Naive thymus-derived CD4-positive, alpha-beta T cell (primary cell): ENCODE measurements at regions not wholly inside any gene's neighbourhood (a gene's known extent, or its start where the extent isn't known, plus 50 kb on each side); places are given as distances from the start of the nearest gene placed in this dataset.

Source experiments
- ATAC-seq: fragments of 150-1000 bp; cut with Tn5 transposase; 2 replicates; pipeline ENCODE4 v1.10.0; 2021; ENCODE audit warnings: mild to moderate bottlenecking, moderate library complexity
- CTCF ChIA-PET: fragments of 350-600 bp; sonication (Branson Sonifier 250); formaldehyde crosslinking; loops from one replicate; lab custom pipeline; 2021; ENCODE audit warnings: antibody characterized with exemption; lab: Charles Lee
- POLR2A ChIA-PET: fragments of 350-600 bp; sonication (Branson Sonifier 250); formaldehyde crosslinking; loops from one replicate; lab custom pipeline; 2021; ENCODE audit warnings: antibody characterized with exemption, inconsistent platforms; lab: Charles Lee
- DNase-seq, 9 donors: peaks; one replicate each; pipeline versions ENCODE4 v3.0.0 to v3.0.0-alpha.2; 2020 to 2022; ENCODE audit warnings: mixed read lengths in 1 of 9
- H3K27ac ChIP-seq: one replicate; pipeline ENCODE4 v1.7.0; 2013; ENCODE audit warnings: mild to moderate bottlenecking, low read depth, low read length, moderate library complexity
- H3K27me3 ChIP-seq, 2 donors: one replicate each; pipeline ENCODE4 v1.7.0; 2013; ENCODE audit warnings: low read length in 2 of 2, mild to moderate bottlenecking in 2 of 2, moderate library complexity in 2 of 2; ENCODE audit not compliant: control insufficient read depth in 2 of 2, insufficient read depth in 2 of 2
- H3K36me3 ChIP-seq, 3 experiments: 1 replicate in 2 of 3; 2 replicates in 1 of 3; pipeline ENCODE4 v1.7.0; 2013; ENCODE audit warnings: low read length in 3 of 3, mild to moderate bottlenecking in 3 of 3, moderate library complexity in 1 of 3; ENCODE audit not compliant: insufficient read depth in 3 of 3, control insufficient read depth in 2 of 3
- H3K4me1 ChIP-seq, 2 donors: one replicate each; pipeline ENCODE4 v1.7.0; 2013; ENCODE audit warnings: low read length in 2 of 2, mild to moderate bottlenecking in 2 of 2, moderate library complexity in 1 of 2; ENCODE audit not compliant: control insufficient read depth in 2 of 2, insufficient read depth in 2 of 2
- H3K4me3 ChIP-seq: 2 replicates; pipeline ENCODE4 v1.7.0; 2013; ENCODE audit warnings: mild to moderate bottlenecking, low read length
- H3K9me3 ChIP-seq, 3 experiments: 1 replicate in 2 of 3; 2 replicates in 1 of 3; pipeline ENCODE4 v1.7.0; 2013; ENCODE audit warnings: low read length in 3 of 3; ENCODE audit not compliant: control insufficient read depth in 2 of 3
- H3K27ac Mint-ChIP-seq, 9 donors: one replicate each; pipeline ENCODE4 v1.8.0; 2020 to 2022; ENCODE audit warnings: mixed read lengths in 9 of 9, mild to moderate bottlenecking in 8 of 9, moderate library complexity in 5 of 9, inconsistent platforms in 2 of 9
- H3K27me3 Mint-ChIP-seq, 5 donors: one replicate each; pipeline ENCODE4 v1.8.0; 2021 to 2022; ENCODE audit warnings: mixed read lengths in 5 of 5, mild to moderate bottlenecking in 1 of 5
- H3K36me3 Mint-ChIP-seq, 5 donors: one replicate each; pipeline ENCODE4 v1.8.0; 2020 to 2022; ENCODE audit warnings: mixed read lengths in 5 of 5, mild to moderate bottlenecking in 3 of 5, inconsistent platforms in 1 of 5
- H3K4me1 Mint-ChIP-seq, 7 donors: one replicate each; pipeline ENCODE4 v1.8.0; 2020 to 2022; ENCODE audit warnings: mixed read lengths in 7 of 7, mild to moderate bottlenecking in 3 of 7, inconsistent platforms in 1 of 7
- H3K4me3 Mint-ChIP-seq, 10 donors: one replicate each; pipeline ENCODE4 v1.8.0; 2020 to 2022; ENCODE audit warnings: mild to moderate bottlenecking in 10 of 10, mixed read lengths in 10 of 10, moderate library complexity in 6 of 10, inconsistent platforms in 2 of 10
- H3K9me3 Mint-ChIP-seq, 11 donors: one replicate each; pipeline ENCODE4 v1.8.0; 2020 to 2022; ENCODE audit warnings: mixed read lengths in 11 of 11, mild to moderate bottlenecking in 4 of 11, inconsistent platforms in 1 of 11, moderate library complexity in 1 of 11
- intact Hi-C, 2 donors: fragments of 100-400 bp; cut with micrococcal nuclease; formaldehyde crosslinking; loops; one replicate each; pipeline ENCODE4 v1.15.1; 2023

DNA sequence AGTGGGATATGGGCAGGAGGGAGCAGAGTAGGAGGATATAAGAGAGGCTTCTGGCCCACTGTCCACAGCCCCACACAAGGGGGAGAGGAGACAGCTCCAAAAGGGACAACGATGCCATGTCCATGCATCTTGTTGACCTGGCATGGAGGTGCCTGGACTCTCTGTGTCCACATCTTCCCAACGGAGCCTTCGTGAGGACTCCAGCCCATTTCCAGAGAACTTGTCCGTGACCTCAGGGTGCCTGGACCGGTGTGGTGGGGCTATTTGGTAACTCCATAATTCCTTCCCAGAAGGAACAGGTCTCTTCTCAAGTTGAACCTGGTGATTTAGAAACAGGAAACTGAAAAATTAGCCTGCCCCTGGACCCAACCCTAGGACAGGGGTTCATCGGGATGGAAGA is 133.9 kb downstream of the CYP26B1 start:
- Mint-ChIP-seq H3K36me3 (no peaks in the 10 kb centered on the region), H3K4me1 (no peaks in the 10 kb centered on the region), H3K27me3 (peaks cover 0 to 23% (median 6%) of the 10 kb centered on the region in 5 donors), H3K27ac (no peak overlapping the region), H3K4me3 (no peak overlapping the region), H3K9me3 (peaks cover 0 to 13% (median 3%) of the 10 kb centered on the region in 11 donors)
- Histone ChIP-seq H3K4me1 (no peaks in the 10 kb centered on the region), H3K27ac (no peak overlapping the region), H3K36me3 (no peaks in the 10 kb centered on the region), H3K27me3 (no peaks in the 10 kb centered on the region), H3K9me3 (no peaks in the 10 kb centered on the region), H3K4me3 (no peak overlapping the region)
- ATAC-seq (no peak), DNase-seq (no peak)
- ChIA-PET CTCF (no interaction called here), POLR2A (no interaction called here)
- intact Hi-C loops: no loop called here

- Mint-ChIP-seq H3K27ac (no peak overlapping the region), H3K9me3 (peaks cover 0 to 13% (median 3%) of the 10 kb centered on the region in 11 donors), H3K4me3 (no peak overlapping the region), H3K27me3 (peaks cover 0 to 23% (median 6%) of the 10 kb centered on the region in 5 donors), H3K36me3 (no peaks in the 10 kb centered on the region), H3K4me1 (no peaks in the 10 kb centered on the region)
- ChIA-PET CTCF (no interaction called here), POLR2A (no interaction called here)
- H3K9me3 ChIP-seq: no peaks in the 10 kb centered on the region
- intact Hi-C loops: no loop called here
- no peaks in the 10 kb centered on the region for H3K4me1 ChIP-seq
- no peak for DNase-seq
- no peaks in the 10 kb centered on the region for H3K36me3 ChIP-seq
- H3K27ac ChIP-seq: no peak overlapping the region
- no peak overlapping the region for H3K4me3 ChIP-seq
- no peak for ATAC-seq
- H3K27me3 ChIP-seq: no peaks in the 10 kb centered on the region
Observed at GRCh38 chr2:72012886-72013574, 134.6 kb downstream of the CYP26B1 start.

DNA sequence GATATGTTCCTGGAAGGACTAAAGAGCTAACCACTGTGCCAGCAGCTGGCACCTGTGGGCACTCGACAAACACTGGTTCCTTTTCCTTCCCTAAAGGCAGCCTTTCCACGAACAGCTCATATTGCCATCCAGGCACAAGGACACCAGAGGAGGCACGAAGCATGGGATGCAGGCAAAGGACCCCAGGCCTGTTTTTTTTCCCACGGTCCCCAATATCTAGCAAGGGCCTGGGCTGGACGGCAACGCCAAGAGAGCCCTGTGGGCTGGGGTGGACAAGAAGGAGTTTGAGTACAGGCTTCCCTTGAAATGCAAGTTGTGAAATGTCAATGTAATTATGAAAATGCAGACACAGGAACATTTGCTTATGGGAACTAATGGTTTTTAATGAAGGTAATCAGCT is 135.9 kb downstream of the CYP26B1 start:
- intact Hi-C loops: no loop called here
- H3K27ac ChIP-seq: no peak overlapping the region
- DNase-seq (no peak), ATAC-seq (no peak)
- Mint-ChIP-seq H3K36me3 (no peaks in the 10 kb centered on the region), H3K27me3 (peaks cover 0 to 23% (median 6%) of the 10 kb centered on the region in 5 donors), H3K27ac (no peak overlapping the region), H3K4me3 (no peak overlapping the region), H3K9me3 (peaks cover 0 to 13% (median 3%) of the 10 kb centered on the region in 11 donors), H3K4me1 (no peaks in the 10 kb centered on the region)
- ChIA-PET CTCF (no interaction called here), POLR2A (no interaction called here)
- H3K4me1 ChIP-seq: no peaks in the 10 kb centered on the region
- no peak overlapping the region for H3K4me3 ChIP-seq
- no peaks in the 10 kb centered on the region for H3K36me3 ChIP-seq
- H3K9me3 ChIP-seq: no peaks in the 10 kb centered on the region
- no peaks in the 10 kb centered on the region for H3K27me3 ChIP-seq

GRCh38 chr2:72011370-72011689 is 136.3 kb downstream of the CYP26B1 start:
- Histone ChIP-seq H3K4me3 (no peak overlapping the region), H3K27me3 (no peaks in the 10 kb centered on the region), H3K9me3 (no peaks in the 10 kb centered on the region), H3K4me1 (no peaks in the 10 kb centered on the region), H3K27ac (no peak overlapping the region), H3K36me3 (no peaks in the 10 kb centered on the region)
- Mint-ChIP-seq H3K9me3 (peaks cover 0 to 13% (median 3%) of the 10 kb centered on the region in 11 donors), H3K4me1 (no peaks in the 10 kb centered on the region), H3K27ac (no peak overlapping the region), H3K27me3 (peaks cover 0 to 23% (median 6%) of the 10 kb centered on the region in 5 donors), H3K36me3 (no peaks in the 10 kb centered on the region), H3K4me3 (no peak overlapping the region)
- ChIA-PET POLR2A (no interaction called here), CTCF (no interaction called here)
- intact Hi-C loops: no loop called here
- no peak for DNase-seq
- ATAC-seq: no peak

GRCh38 chr2:72010647-72011369 is 136.9 kb downstream of the CYP26B1 start:
- ATAC-seq: no peak
- no peaks in the 10 kb centered on the region for H3K36me3 ChIP-seq
- H3K9me3 Mint-ChIP-seq: peaks cover 0 to 13% (median 3%) of the 10 kb centered on the region in 11 donors
- H3K27ac Mint-ChIP-seq: no peak overlapping the region
- ChIA-PET POLR2A (no interaction called here), CTCF (no interaction called here)
- H3K27me3 Mint-ChIP-seq: peaks cover 0 to 23% (median 6%) of the 10 kb centered on the region in 5 donors
- H3K27ac ChIP-seq: no peak overlapping the region
- H3K4me1 Mint-ChIP-seq: no peaks in the 10 kb centered on the region
- intact Hi-C loops: no loop called here
- H3K4me3 Mint-ChIP-seq: no peak overlapping the region
- no peaks in the 10 kb centered on the region for H3K36me3 Mint-ChIP-seq
- H3K4me3 ChIP-seq: no peak overlapping the region
- H3K4me1 ChIP-seq: no peaks in the 10 kb centered on the region
- no peak for DNase-seq
- no peaks in the 10 kb centered on the region for H3K27me3 ChIP-seq
- no peaks in the 10 kb centered on the region for H3K9me3 ChIP-seq

GRCh38 chr2:72008608-72009007 is 139.1 kb downstream of the CYP26B1 start:
- H3K9me3 ChIP-seq: no peaks in the 10 kb centered on the region
- no peak overlapping the region for H3K27ac Mint-ChIP-seq
- peaks cover 0 to 8% (median 2%) of the 10 kb centered on the region in 11 donors for H3K9me3 Mint-ChIP-seq
- ChIA-PET POLR2A (no interaction called here), CTCF (no interaction called here)
- no peaks in the 10 kb centered on the region for H3K4me1 Mint-ChIP-seq
- no peak for DNase-seq
- peaks cover 0 to 25% (median 6%) of the 10 kb centered on the region in 5 donors for H3K27me3 Mint-ChIP-seq
- no peak overlapping the region for H3K4me3 ChIP-seq
- intact Hi-C loops: no loop called here
- no peaks in the 10 kb centered on the region for H3K4me1 ChIP-seq
- no peak overlapping the region for H3K27ac ChIP-seq
- H3K36me3 ChIP-seq: no peaks in the 10 kb centered on the region
- H3K27me3 ChIP-seq: no peaks in the 10 kb centered on the region
- no peak for ATAC-seq
- no peaks in the 10 kb centered on the region for H3K36me3 Mint-ChIP-seq
- H3K4me3 Mint-ChIP-seq: no peak overlapping the region

- H3K4me1 Mint-ChIP-seq: no peaks in the 10 kb centered on the region
- no peak overlapping the region for H3K27ac Mint-ChIP-seq
- peaks cover 0 to 4% (median 2%) of the 10 kb centered on the region in 11 donors for H3K9me3 Mint-ChIP-seq
- no peak overlapping the region for H3K4me3 Mint-ChIP-seq
- Histone ChIP-seq H3K27me3 (no peaks in the 10 kb centered on the region), H3K4me3 (no peak overlapping the region), H3K4me1 (no peaks in the 10 kb centered on the region), H3K36me3 (no peaks in the 10 kb centered on the region), H3K9me3 (no peaks in the 10 kb centered on the region), H3K27ac (no peak overlapping the region)
- peaks cover 0 to 27% (median 5%) of the 10 kb centered on the region in 5 donors for H3K27me3 Mint-ChIP-seq
- DNase-seq (no peak), ATAC-seq (no peak)
- intact Hi-C loops: no loop called here
- ChIA-PET CTCF (no interaction called here), POLR2A (no interaction called here)
- H3K36me3 Mint-ChIP-seq: no peaks in the 10 kb centered on the region
Observed at GRCh38 chr2:72007402-72007801, 140.3 kb downstream of the CYP26B1 start.
